DOHH2 (cell line): ENCODE measurements at regions not wholly inside any gene's neighbourhood (a gene's known extent, or its start where the extent isn't known, plus 50 kb on each side); places are given as distances from the start of the nearest gene placed in this dataset.

Experiments
- CTCF ChIP-seq: fragments of 200-600 bp; sonication (generic); IDR thresholded peaks from one replicate; pipeline ENCODE4 v1.5.1; 2014; ENCODE audit warnings: antibody characterized with exemption, mild to moderate bottlenecking, low read depth, low read length; ENCODE audit not compliant: poor library complexity, severe bottlenecking
- EZH2phosphoT487 ChIP-seq: fragments of 200-600 bp; sonication (generic); IDR thresholded peaks from 2 replicates; pipeline ENCODE4 v1.6.1; 2017; ENCODE audit warnings: borderline replicate concordance, mild to moderate bottlenecking, antibody characterized with exemption, low read length, moderate library complexity, mixed read lengths

DNA sequence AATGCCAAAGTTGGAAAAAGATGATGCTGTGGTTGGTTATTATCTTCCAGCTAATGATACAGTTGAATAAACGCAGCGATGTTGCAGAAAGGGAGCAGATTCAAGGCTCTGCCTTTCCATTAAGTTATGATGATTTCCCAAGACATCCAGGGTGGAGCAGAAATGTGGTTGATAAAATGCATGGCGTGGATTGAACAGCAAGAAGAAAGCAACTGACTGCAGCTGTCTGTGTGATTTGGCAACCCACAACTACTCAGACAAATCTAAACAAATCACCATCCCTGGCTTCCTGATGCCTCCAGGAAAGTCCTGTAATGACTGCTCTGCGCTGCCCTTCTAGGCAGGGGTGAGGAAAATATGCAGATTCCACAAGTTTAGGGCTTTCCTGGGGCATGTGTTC lies 166.3 kb downstream of the NRP2 start:
- no peak for TF ChIP-seq EZH2phosphoT487
- TF ChIP-seq CTCF = no peak
